ENCODE measurements at regions not wholly inside any gene's neighbourhood (a gene's known extent, or its start where the extent isn't known, plus 50 kb on each side); places are given as distances from the start of the nearest gene placed in this dataset.

GRCh38 chr20:57069442-57069841 is 197.0 kb downstream of the BMP7 start (continued):
- TF ChIP-seq, protein P1, sequence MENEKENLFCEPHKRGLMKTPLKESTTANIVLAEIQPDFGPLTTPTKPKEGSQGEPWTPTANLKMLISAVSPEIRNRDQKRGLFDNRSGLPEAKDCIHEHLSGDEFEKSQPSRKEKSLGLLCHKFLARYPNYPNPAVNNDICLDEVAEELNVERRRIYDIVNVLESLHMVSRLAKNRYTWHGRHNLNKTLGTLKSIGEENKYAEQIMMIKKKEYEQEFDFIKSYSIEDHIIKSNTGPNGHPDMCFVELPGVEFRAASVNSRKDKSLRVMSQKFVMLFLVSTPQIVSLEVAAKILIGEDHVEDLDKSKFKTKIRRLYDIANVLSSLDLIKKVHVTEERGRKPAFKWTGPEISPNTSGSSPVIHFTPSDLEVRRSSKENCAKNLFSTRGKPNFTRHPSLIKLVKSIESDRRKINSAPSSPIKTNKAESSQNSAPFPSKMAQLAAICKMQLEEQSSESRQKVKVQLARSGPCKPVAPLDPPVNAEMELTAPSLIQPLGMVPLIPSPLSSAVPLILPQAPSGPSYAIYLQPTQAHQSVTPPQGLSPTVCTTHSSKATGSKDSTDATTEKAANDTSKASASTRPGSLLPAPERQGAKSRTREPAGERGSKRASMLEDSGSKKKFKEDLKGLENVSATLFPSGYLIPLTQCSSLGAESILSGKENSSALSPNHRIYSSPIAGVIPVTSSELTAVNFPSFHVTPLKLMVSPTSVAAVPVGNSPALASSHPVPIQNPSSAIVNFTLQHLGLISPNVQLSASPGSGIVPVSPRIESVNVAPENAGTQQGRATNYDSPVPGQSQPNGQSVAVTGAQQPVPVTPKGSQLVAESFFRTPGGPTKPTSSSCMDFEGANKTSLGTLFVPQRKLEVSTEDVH (IDR thresholded peaks at IDR 0.05; ENCODE audit: low read depth, partially characterized antibody): no peak
- no peak for TF ChIP-seq SREBF2 (IDR thresholded peaks at IDR 0.05; ENCODE audit: low read length)

- Histone ChIP-seq H3K9me3 (replicated peaks; ENCODE audit: control insufficient read depth, insufficient read depth, low read length) (no peaks in the 10 kb centered on the region), H3K4me3 (no peak overlapping the region), H3K27me3 (replicated peaks in 1 of 2; ENCODE audit: control insufficient read depth in 2 of 2, insufficient read depth in 2 of 2, low read length in 1 of 2) (peaks cover 0 to 4% of the 10 kb centered on the region in 2 experiments; a peak in 3 of 4 replicates), H2AFZ (ENCODE audit: control insufficient read depth, low read depth, low read length) (no peak overlapping the region), H4K20me1 (ENCODE audit: control insufficient read depth, insufficient read depth) (no peaks in the 10 kb centered on the region), H3K79me2 (ENCODE audit: control insufficient read depth, insufficient read depth, low read length) (no peaks in the 10 kb centered on the region), H3K36me3 (ENCODE audit: control insufficient read depth in 2 of 2, insufficient read depth in 2 of 2, low read length in 1 of 2) (no peaks in the 10 kb centered on the region), H3K9ac (ENCODE audit: control insufficient read depth, insufficient read depth, low read length) (no peak overlapping the region), H3K4me1 (ENCODE audit: control insufficient read depth, insufficient read depth, low read length) (no peaks in the 10 kb centered on the region), H3K4me2 (ENCODE audit: control insufficient read depth, insufficient read depth) (no peak overlapping the region), H3K27ac (ENCODE audit: control insufficient read depth, insufficient read depth) (no peak overlapping the region)
- intact Hi-C loops (cut with micrococcal nuclease; ENCODE audit: unreplicated experiment) (no loop called here), in situ Hi-C loops (cut with MboI) (no loop called here)
- RAD21 ChIA-PET (ENCODE audit: unreplicated experiment): no interaction called here
- TF ChIP-seq NR2C1 (IDR thresholded peaks at IDR 0.05) (no peak), EED (IDR thresholded peaks at IDR 0.05; ENCODE audit: low read depth) (no peak), DPF2 (IDR thresholded peaks at IDR 0.05) (no peak), EGR1 (IDR thresholded peaks at IDR 0.05; ENCODE audit: borderline replicate concordance in 1 of 2, low read depth in 2 of 2, low read length in 2 of 2) (no peak), RFX5 (IDR thresholded peaks at IDR 0.05; ENCODE audit: low read depth, low read length) (no peak), POLR2AphosphoS2 (IDR thresholded peaks at IDR 0.05; ENCODE audit: low read depth, low read length) (no peak), MEF2A (IDR thresholded peaks at IDR 0.05; ENCODE audit: insufficient read depth, low read depth, low read length) (no peak), SMAD5 (IDR thresholded peaks at IDR 0.05; ENCODE audit: low read depth) (no peak), MTA2 (IDR thresholded peaks at IDR 0.05; ENCODE audit: low read depth) (no peak)
- TF ChIP-seq, protein P2, sequence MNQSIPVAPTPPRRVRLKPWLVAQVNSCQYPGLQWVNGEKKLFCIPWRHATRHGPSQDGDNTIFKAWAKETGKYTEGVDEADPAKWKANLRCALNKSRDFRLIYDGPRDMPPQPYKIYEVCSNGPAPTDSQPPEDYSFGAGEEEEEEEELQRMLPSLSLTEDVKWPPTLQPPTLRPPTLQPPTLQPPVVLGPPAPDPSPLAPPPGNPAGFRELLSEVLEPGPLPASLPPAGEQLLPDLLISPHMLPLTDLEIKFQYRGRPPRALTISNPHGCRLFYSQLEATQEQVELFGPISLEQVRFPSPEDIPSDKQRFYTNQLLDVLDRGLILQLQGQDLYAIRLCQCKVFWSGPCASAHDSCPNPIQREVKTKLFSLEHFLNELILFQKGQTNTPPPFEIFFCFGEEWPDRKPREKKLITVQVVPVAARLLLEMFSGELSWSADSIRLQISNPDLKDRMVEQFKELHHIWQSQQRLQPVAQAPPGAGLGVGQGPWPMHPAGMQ (IDR thresholded peaks at IDR 0.05; ENCODE audit: borderline replicate concordance): no peak
- TF ChIP-seq, protein P3, sequence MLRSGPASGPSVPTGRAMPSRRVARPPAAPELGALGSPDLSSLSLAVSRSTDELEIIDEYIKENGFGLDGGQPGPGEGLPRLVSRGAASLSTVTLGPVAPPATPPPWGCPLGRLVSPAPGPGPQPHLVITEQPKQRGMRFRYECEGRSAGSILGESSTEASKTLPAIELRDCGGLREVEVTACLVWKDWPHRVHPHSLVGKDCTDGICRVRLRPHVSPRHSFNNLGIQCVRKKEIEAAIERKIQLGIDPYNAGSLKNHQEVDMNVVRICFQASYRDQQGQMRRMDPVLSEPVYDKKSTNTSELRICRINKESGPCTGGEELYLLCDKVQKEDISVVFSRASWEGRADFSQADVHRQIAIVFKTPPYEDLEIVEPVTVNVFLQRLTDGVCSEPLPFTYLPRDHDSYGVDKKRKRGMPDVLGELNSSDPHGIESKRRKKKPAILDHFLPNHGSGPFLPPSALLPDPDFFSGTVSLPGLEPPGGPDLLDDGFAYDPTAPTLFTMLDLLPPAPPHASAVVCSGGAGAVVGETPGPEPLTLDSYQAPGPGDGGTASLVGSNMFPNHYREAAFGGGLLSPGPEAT (IDR thresholded peaks at IDR 0.05; ENCODE audit: low read depth): no peak
- TF ChIP-seq, protein P4, sequence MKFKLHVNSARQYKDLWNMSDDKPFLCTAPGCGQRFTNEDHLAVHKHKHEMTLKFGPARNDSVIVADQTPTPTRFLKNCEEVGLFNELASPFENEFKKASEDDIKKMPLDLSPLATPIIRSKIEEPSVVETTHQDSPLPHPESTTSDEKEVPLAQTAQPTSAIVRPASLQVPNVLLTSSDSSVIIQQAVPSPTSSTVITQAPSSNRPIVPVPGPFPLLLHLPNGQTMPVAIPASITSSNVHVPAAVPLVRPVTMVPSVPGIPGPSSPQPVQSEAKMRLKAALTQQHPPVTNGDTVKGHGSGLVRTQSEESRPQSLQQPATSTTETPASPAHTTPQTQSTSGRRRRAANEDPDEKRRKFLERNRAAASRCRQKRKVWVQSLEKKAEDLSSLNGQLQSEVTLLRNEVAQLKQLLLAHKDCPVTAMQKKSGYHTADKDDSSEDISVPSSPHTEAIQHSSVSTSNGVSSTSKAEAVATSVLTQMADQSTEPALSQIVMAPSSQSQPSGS (IDR thresholded peaks at IDR 0.05; ENCODE audit: low read length): no peak
- DNase-seq (ENCODE audit: low read depth, low spot score): no peak
- CTCF ChIA-PET: no interaction called here
- WGBS (ENCODE audit: insufficient coverage, insufficient replicate concordance, low lambda C conversion rate, missing lambda C conversion rate): 0% methylated on average over 1 of the region's 1 CpG
- no peak for FAIRE-seq
- no TSS peak for BruUV-seq (replicated peaks)
- POLR2A ChIA-PET: no interaction called here
- no peak for ATAC-seq
- SMC1A ChIA-PET (ENCODE audit: uncharacterized antibody, unreplicated experiment): no interaction called here
Observed at GRCh38 chr20:57070296-57070695, 196.1 kb downstream of the BMP7 start.
